ENCODE measurements at regions not wholly inside any gene's neighbourhood (a gene's known extent, or its start where the extent isn't known, plus 50 kb on each side); places are given as distances from the start of the nearest gene placed in this dataset.

GRCh38 chr2:220491670-220492069, 864.2 kb downstream of the SLC4A3 start:
- H3K36me3 Mint-ChIP-seq (ENCODE audit: insufficient read depth, unreplicated experiment): no peaks in the 10 kb centered on the region
- no peaks in the 10 kb centered on the region for H3K27me3 Mint-ChIP-seq (ENCODE audit: insufficient read depth, unreplicated experiment)
- no peaks in the 10 kb centered on the region for H3K4me1 Mint-ChIP-seq (ENCODE audit: insufficient read depth, unreplicated experiment)
- BruUV-seq (replicated peaks): no TSS peak
- TF ChIP-seq, protein P1, sequence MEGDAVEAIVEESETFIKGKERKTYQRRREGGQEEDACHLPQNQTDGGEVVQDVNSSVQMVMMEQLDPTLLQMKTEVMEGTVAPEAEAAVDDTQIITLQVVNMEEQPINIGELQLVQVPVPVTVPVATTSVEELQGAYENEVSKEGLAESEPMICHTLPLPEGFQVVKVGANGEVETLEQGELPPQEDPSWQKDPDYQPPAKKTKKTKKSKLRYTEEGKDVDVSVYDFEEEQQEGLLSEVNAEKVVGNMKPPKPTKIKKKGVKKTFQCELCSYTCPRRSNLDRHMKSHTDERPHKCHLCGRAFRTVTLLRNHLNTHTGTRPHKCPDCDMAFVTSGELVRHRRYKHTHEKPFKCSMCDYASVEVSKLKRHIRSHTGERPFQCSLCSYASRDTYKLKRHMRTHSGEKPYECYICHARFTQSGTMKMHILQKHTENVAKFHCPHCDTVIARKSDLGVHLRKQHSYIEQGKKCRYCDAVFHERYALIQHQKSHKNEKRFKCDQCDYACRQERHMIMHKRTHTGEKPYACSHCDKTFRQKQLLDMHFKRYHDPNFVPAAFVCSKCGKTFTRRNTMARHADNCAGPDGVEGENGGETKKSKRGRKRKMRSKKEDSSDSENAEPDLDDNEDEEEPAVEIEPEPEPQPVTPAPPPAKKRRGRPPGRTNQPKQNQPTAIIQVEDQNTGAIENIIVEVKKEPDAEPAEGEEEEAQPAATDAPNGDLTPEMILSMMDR (IDR thresholded peaks at IDR 0.05; ENCODE audit: unreplicated experiment): no peak
- H3K9me3 Mint-ChIP-seq (ENCODE audit: unreplicated experiment): no peaks in the 10 kb centered on the region
- CTCF ChIA-PET: no interaction called here
- DNase-seq (ENCODE audit: unreplicated experiment): no peak
- no peak overlapping the region for H3K27ac Mint-ChIP-seq (ENCODE audit: low read depth, unreplicated experiment)
- no peak overlapping the region for H3K4me3 Mint-ChIP-seq (ENCODE audit: unreplicated experiment)
- POLR2A ChIA-PET: no interaction called here
- intact Hi-C loops (cut with micrococcal nuclease): no loop called here

- ChIA-PET CTCF (no interaction called here), POLR2A (interaction anchor here (0.7 kb wide), 1 partner anchor 286 kb away, joined by 3 read pairs; no protein-coding TSS in a partner anchor)
- no peak overlapping the region for H3K4me3 Mint-ChIP-seq (ENCODE audit: unreplicated experiment)
- no peak overlapping the region for H3K27ac Mint-ChIP-seq (ENCODE audit: low read depth, unreplicated experiment)
- TF ChIP-seq, protein P1 (IDR thresholded peaks at IDR 0.05; ENCODE audit: unreplicated experiment): no peak
- no peaks in the 10 kb centered on the region for H3K9me3 Mint-ChIP-seq (ENCODE audit: unreplicated experiment)
- DNase-seq (ENCODE audit: unreplicated experiment): no peak
- H3K27me3 Mint-ChIP-seq (ENCODE audit: insufficient read depth, unreplicated experiment): no peaks in the 10 kb centered on the region
- no peaks in the 10 kb centered on the region for H3K36me3 Mint-ChIP-seq (ENCODE audit: insufficient read depth, unreplicated experiment)
- intact Hi-C loops (cut with micrococcal nuclease): no loop called here
- no TSS peak for BruUV-seq (replicated peaks)
- H3K4me1 Mint-ChIP-seq (ENCODE audit: insufficient read depth, unreplicated experiment): peaks cover under 1% of the 10 kb centered on the region
Measured at GRCh38 chr2:220493871-220494525, 866.6 kb downstream of the SLC4A3 start.

GRCh38 chr2:220496513-220496912, 869.1 kb downstream of the SLC4A3 start:
- H3K4me1 Mint-ChIP-seq (ENCODE audit: insufficient read depth, unreplicated experiment): peaks cover 6% of the 10 kb centered on the region
- ChIA-PET POLR2A (no interaction called here), CTCF (no interaction called here)
- DNase-seq (ENCODE audit: unreplicated experiment): no peak
- H3K27me3 Mint-ChIP-seq (ENCODE audit: insufficient read depth, unreplicated experiment): no peaks in the 10 kb centered on the region
- H3K9me3 Mint-ChIP-seq (ENCODE audit: unreplicated experiment): no peaks in the 10 kb centered on the region
- TF ChIP-seq, protein P1 (IDR thresholded peaks at IDR 0.05; ENCODE audit: unreplicated experiment): no peak
- no TSS peak for BruUV-seq (replicated peaks)
- no peaks in the 10 kb centered on the region for H3K36me3 Mint-ChIP-seq (ENCODE audit: insufficient read depth, unreplicated experiment)
- intact Hi-C loops (cut with micrococcal nuclease): no loop called here
- H3K4me3 Mint-ChIP-seq (ENCODE audit: unreplicated experiment): no peak overlapping the region
- H3K27ac Mint-ChIP-seq (ENCODE audit: low read depth, unreplicated experiment): no peak overlapping the region

DNA sequence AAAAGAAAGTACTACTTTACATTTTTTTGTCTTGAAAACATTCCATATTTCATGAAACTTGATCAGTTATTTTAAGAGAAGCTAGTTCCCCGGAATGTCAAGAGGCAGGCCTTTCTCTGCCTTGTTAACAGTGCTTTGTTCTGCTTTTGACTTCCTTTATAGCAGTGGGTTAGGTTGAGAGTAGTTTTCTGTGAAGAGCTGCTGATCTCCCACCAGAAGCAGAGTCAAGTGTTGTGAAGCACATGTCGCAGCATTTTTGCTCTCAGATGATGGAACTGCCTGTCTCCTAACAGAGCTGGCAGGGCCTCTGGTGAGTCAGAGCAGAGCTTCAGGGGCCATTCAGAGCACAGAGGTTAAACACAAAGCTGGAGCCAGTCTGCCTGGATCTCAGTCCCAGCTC, 871.8 kb downstream of the SLC4A3 start:
- no TSS peak for BruUV-seq (replicated peaks)
- CTCF ChIA-PET: no interaction called here
- Mint-ChIP-seq H3K9me3 (ENCODE audit: unreplicated experiment) (no peaks in the 10 kb centered on the region), H3K4me3 (ENCODE audit: unreplicated experiment) (no peak overlapping the region), H3K27me3 (ENCODE audit: insufficient read depth, unreplicated experiment) (no peaks in the 10 kb centered on the region), H3K4me1 (ENCODE audit: insufficient read depth, unreplicated experiment) (peaks cover 6% of the 10 kb centered on the region), H3K36me3 (ENCODE audit: insufficient read depth, unreplicated experiment) (no peaks in the 10 kb centered on the region), H3K27ac (ENCODE audit: low read depth, unreplicated experiment) (no peak overlapping the region)
- intact Hi-C loops (cut with micrococcal nuclease): no loop called here
- POLR2A ChIA-PET: interaction anchor here (0.6 to 2.5 kb wide), 3 partner anchors 11 to 423 kb away, joined by 3 to 11 read pairs (median 3); no protein-coding TSS in a partner anchor
- peak; percentile 65 for DNase-seq (ENCODE audit: unreplicated experiment)
- TF ChIP-seq, protein P1 (IDR thresholded peaks at IDR 0.05; ENCODE audit: unreplicated experiment): no peak
